Endothelial cell of umbilical vein (primary cell): ENCODE measurements at regions not wholly inside any gene's neighbourhood (a gene's known extent, or its start where the extent isn't known, plus 50 kb on each side); places are given as distances from the start of the nearest gene placed in this dataset.
A peak's percentile ranks its signal among the peaks of the same experiment; 100 is the strongest.

Experiments used
- BruUV-seq: library from RNA; stranded (reverse); fragments of 400-500 nt; replicated peaks from 2 replicates; lab custom pipeline; 2021; lab: Mats Ljungman, UMichigan
- CTCF ChIA-PET: fragments of 300-600, 350-600 bp; sonication (Branson Sonifier 250); formaldehyde crosslinking; loops from one replicate; lab custom pipeline; 2021; ENCODE audit warnings: antibody characterized with exemption, inconsistent platforms; lab: Charles Lee
- POLR2A ChIA-PET: fragments of 300-600, 350-600 bp; sonication (Branson Sonifier 250); formaldehyde crosslinking; loops from one replicate; lab custom pipeline; 2021; ENCODE audit warnings: antibody characterized with exemption, inconsistent platforms; lab: Charles Lee
- DNase-seq: peaks from one replicate; pipeline ENCODE4 v3.0.0-alpha.2; 2011; ENCODE audit warnings: low read depth, low spot score
- FAIRE-seq: peaks from 2 replicates; lab custom pipeline; 2011; peaks lifted over from hg19 to GRCh38; lab: Jason Lieb, UNC
- H2AFZ ChIP-seq: 2 replicates; pipeline ENCODE4 v1.6.0; 2012; ENCODE audit warnings: low read depth, low read length, control low read depth, inconsistent platforms
- H3K27ac ChIP-seq: 2 replicates; pipeline ENCODE4 v1.5.1; 2011; ENCODE audit warnings: low read depth, mild to moderate bottlenecking, control low read depth, low read length, moderate library complexity; ENCODE audit not compliant: insufficient read depth
- H3K27me3 ChIP-seq, 2 experiments: 2 replicates each; pipeline versions ENCODE4 v1.6.0 to v1.6.1; 2011; ENCODE audit warnings: low read length in 2 of 2, mixed read lengths in 1 of 2; ENCODE audit not compliant: control insufficient read depth in 2 of 2, insufficient read depth in 2 of 2
- H3K36me3 ChIP-seq, 2 experiments: 2 replicates in 1 of 2; 3 replicates in 1 of 2; pipeline ENCODE4 v1.5.1; 2011; ENCODE audit warnings: low read length in 2 of 2, mild to moderate bottlenecking in 1 of 2, moderate library complexity in 1 of 2; ENCODE audit not compliant: control insufficient read depth in 2 of 2, insufficient read depth in 2 of 2; ENCODE audit errors: extremely low read depth in 1 of 2
- H3K4me1 ChIP-seq: 3 replicates; pipeline ENCODE4 v1.5.1; 2011; ENCODE audit warnings: mild to moderate bottlenecking, low read length; ENCODE audit not compliant: control insufficient read depth, insufficient read depth; ENCODE audit errors: extremely low read depth
- H3K4me2 ChIP-seq: 2 replicates; pipeline ENCODE4 v1.6.1; 2011; ENCODE audit warnings: low read length, control low read depth, mixed read lengths; ENCODE audit not compliant: insufficient read depth
- H3K4me3 ChIP-seq, 3 experiments: fragments of 200-600 bp in 1 of 3; sonication (generic), shearing (Covaris generic) in 1 of 3; replicated peaks in 1 of 3; 2 replicates each; pipeline ENCODE4 v1.5.1; 2011 to 2016; ENCODE audit warnings: control low read depth in 3 of 3, low read length in 3 of 3, mild to moderate bottlenecking in 2 of 3, inconsistent platforms in 1 of 3, low read depth in 1 of 3, moderate library complexity in 1 of 3; ENCODE audit not compliant: insufficient read depth in 1 of 3
- H3K79me2 ChIP-seq: 2 replicates; pipeline ENCODE4 v1.6.0; 2012; ENCODE audit warnings: low read length, inconsistent platforms; ENCODE audit not compliant: control insufficient read depth, insufficient read depth
- H3K9ac ChIP-seq: replicated peaks from 2 replicates; pipeline ENCODE3; 2011; ENCODE audit warnings: low read length, control low read depth; ENCODE audit not compliant: insufficient read depth; ENCODE audit errors: extremely low read depth
- H3K9me1 ChIP-seq: replicated peaks from 3 replicates; pipeline ENCODE4 v1.6.0; 2011; ENCODE audit warnings: mild to moderate bottlenecking, low read length; ENCODE audit not compliant: control insufficient read depth, insufficient read depth; ENCODE audit errors: extremely low read depth
- H3K9me3 ChIP-seq: replicated peaks from 2 replicates; pipeline ENCODE4 v1.5.1; 2012; ENCODE audit warnings: low read length, inconsistent platforms; ENCODE audit not compliant: control insufficient read depth, insufficient read depth
- H4K20me1 ChIP-seq: replicated peaks from 2 replicates; pipeline ENCODE3; 2011; ENCODE audit warnings: mild to moderate bottlenecking, low read length; ENCODE audit not compliant: control insufficient read depth, insufficient read depth; ENCODE audit errors: extremely low read depth
- FOS ChIP-seq: IDR thresholded peaks from 2 replicates; pipeline ENCODE4 v1.6.1; 2011; ENCODE audit warnings: mild to moderate bottlenecking, low read length, moderate library complexity, borderline replicate concordance; ENCODE audit not compliant: insufficient read depth
- MYC ChIP-seq: IDR thresholded peaks from one replicate; pipeline ENCODE4 v1.6.1; 2011; ENCODE audit warnings: mild to moderate bottlenecking, low read depth, low read length
- POLR2A ChIP-seq: IDR thresholded peaks from 2 replicates; pipeline ENCODE4 v1.6.1; 2012; ENCODE audit warnings: low read depth, mild to moderate bottlenecking, control low read depth, low read length
- POLR2AphosphoS5 ChIP-seq: IDR thresholded peaks from 2 replicates; pipeline ENCODE4 v1.6.1; 2012; ENCODE audit warnings: low read depth, mild to moderate bottlenecking, control low read depth, low read length, moderate library complexity; ENCODE audit not compliant: insufficient read depth
- dilution Hi-C: fragments of 300-500 bp; cut with MboI; formaldehyde crosslinking; loops from one replicate; pipeline ENCODE4 v1.15.0; 2019; ENCODE audit warnings: low sequenced_read_pairs; ENCODE audit not compliant: extremely low pct_ligation_motif_present
- intact Hi-C: fragments of 100-400 bp; cut with micrococcal nuclease; formaldehyde crosslinking; loops from one replicate; pipeline ENCODE4 v1.10.0; 2022
- TF ChIP-seq, protein P1 (sequence below): IDR thresholded peaks from 2 replicates; pipeline ENCODE4 v1.6.1; 2011; ENCODE audit not compliant: insufficient read depth, insufficient read length
- TF ChIP-seq, protein P2 (sequence below), 2 donors: IDR thresholded peaks; 1 replicate in 1 of 2; 2 replicates in 1 of 2; pipeline ENCODE4 v1.5.1; 2011; ENCODE audit warnings: low read length in 2 of 2, mild to moderate bottlenecking in 2 of 2, moderate library complexity in 2 of 2, control low read depth in 1 of 2, inconsistent platforms in 1 of 2, low read depth in 1 of 2; ENCODE audit not compliant: insufficient read depth in 1 of 2; ENCODE audit errors: extremely low read depth in 1 of 2

DNA sequence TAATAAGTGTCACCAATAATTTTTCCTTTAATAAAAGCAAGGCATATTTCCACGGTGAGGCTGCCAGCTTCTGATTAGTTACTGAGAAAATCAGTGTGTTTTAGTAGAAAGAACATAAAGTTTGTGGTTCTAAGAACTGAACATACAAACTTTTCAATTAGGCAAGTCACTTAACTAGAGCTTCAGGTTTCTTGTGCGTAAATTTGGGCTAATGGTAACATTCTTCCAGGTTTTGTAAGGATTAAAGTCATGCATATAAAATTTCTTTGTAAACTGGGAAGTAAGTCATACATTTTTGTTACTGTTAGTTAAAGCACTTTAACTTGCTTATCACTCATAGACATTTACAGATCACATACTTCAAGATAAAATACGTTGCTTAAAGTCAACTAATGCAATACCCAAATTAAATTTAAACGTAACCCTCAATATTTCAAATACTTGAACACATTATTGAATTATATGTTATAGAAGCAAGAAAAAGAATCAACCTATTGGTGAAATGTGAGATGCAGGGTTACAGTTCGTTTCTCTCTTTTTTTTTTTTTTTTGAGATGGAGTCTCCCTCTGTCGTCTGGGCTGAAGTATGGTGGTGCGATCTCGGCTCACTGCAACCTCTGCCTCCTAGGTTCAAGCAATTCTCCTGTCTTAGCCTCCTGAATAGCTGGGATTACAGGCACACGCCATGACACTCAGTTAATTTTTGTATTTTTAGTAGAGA is 327.3 kb upstream of the NOX3 start:
- dilution Hi-C loops (no loop called here), intact Hi-C loops (loop anchor here (1.0 kb wide), 2 partner anchors 17 to 100 kb away; no protein-coding TSS in a partner anchor)
- DNase-seq = no peak
- no peak for TF ChIP-seq POLR2AphosphoS5
- TF ChIP-seq POLR2A = no peak
- TF ChIP-seq, protein P1, sequence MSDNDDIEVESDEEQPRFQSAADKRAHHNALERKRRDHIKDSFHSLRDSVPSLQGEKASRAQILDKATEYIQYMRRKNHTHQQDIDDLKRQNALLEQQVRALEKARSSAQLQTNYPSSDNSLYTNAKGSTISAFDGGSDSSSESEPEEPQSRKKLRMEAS = no peak
- no peak for TF ChIP-seq FOS
- TF ChIP-seq MYC = no peak
- TF ChIP-seq, protein P2, sequence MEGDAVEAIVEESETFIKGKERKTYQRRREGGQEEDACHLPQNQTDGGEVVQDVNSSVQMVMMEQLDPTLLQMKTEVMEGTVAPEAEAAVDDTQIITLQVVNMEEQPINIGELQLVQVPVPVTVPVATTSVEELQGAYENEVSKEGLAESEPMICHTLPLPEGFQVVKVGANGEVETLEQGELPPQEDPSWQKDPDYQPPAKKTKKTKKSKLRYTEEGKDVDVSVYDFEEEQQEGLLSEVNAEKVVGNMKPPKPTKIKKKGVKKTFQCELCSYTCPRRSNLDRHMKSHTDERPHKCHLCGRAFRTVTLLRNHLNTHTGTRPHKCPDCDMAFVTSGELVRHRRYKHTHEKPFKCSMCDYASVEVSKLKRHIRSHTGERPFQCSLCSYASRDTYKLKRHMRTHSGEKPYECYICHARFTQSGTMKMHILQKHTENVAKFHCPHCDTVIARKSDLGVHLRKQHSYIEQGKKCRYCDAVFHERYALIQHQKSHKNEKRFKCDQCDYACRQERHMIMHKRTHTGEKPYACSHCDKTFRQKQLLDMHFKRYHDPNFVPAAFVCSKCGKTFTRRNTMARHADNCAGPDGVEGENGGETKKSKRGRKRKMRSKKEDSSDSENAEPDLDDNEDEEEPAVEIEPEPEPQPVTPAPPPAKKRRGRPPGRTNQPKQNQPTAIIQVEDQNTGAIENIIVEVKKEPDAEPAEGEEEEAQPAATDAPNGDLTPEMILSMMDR (IDR thresholded peaks at IDR 0.05; ENCODE audit: extremely low read depth in 1 of 2, insufficient read depth in 1 of 2, low read depth in 1 of 2, low read length in 2 of 2) = no peak
- Histone ChIP-seq H3K4me1 (peaks cover 18% of the 10 kb centered on the region), H3K4me2 (peak overlapping the region; percentile 9), H4K20me1 (no peaks in the 10 kb centered on the region), H3K9me1 (no peaks in the 10 kb centered on the region), H3K79me2 (no peaks in the 10 kb centered on the region), H3K27me3 (no peaks in the 10 kb centered on the region), H3K4me3 (no peak overlapping the region), H3K9ac (no peak overlapping the region), H3K27ac (peak overlapping the region; percentile 90), H3K36me3 (no peaks in the 10 kb centered on the region), H3K9me3 (no peaks in the 10 kb centered on the region), H2AFZ (no peak overlapping the region)
- no peak for FAIRE-seq
- BruUV-seq = no TSS peak
- CTCF ChIA-PET = interaction anchor here (1.3 kb wide), 1 partner anchor 17 kb away, joined by 6 read pairs; no protein-coding TSS in a partner anchor
- POLR2A ChIA-PET = no interaction called here
